ENCODE measurements at regions not wholly inside any gene's neighbourhood (a gene's known extent, or its start where the extent isn't known, plus 50 kb on each side); places are given as distances from the start of the nearest gene placed in this dataset.

GRCh38 chr15:95609096-95609495 is 721.4 kb upstream of the NR2F2 start:
- H3K9ac ChIP-seq (ENCODE audit: low read length), result no peak overlapping the region
- no peak overlapping the region for H2AFZ ChIP-seq (ENCODE audit: low read length)

GRCh38 chr15:95610945-95611344 is 719.6 kb upstream of the NR2F2 start:
- Histone ChIP-seq H4K20me1 (ENCODE audit: insufficient read depth, low read length) (no peaks in the 10 kb centered on the region), H3K4me1 (ENCODE audit: insufficient read depth, low read length, severe bottlenecking) (no peaks in the 10 kb centered on the region), H3K9ac (ENCODE audit: low read length) (no peak overlapping the region)

More at GRCh38 chr15:95609096-95609495, 721.4 kb upstream of the NR2F2 start:
- H3K9me2 ChIP-seq (ENCODE audit: low read depth, low read length), result no peaks in the 10 kb centered on the region
- no peak overlapping the region for H3K4me3 ChIP-seq (ENCODE audit: low read depth, low read length, poor library complexity, severe bottlenecking)
- no peak overlapping the region for H3K27ac ChIP-seq (ENCODE audit: low read depth, low read length, poor library complexity, severe bottlenecking)
- no peaks in the 10 kb centered on the region for H3K9me3 ChIP-seq (ENCODE audit: low read length)
- no peaks in the 10 kb centered on the region for H3F3A ChIP-seq (ENCODE audit: insufficient read depth, low read length)
- no peaks in the 10 kb centered on the region for H3K4me1 ChIP-seq (ENCODE audit: insufficient read depth, low read length, severe bottlenecking)
- no peaks in the 10 kb centered on the region for H4K20me1 ChIP-seq (ENCODE audit: insufficient read depth, low read length)
- no peak overlapping the region for H3K4me2 ChIP-seq (ENCODE audit: low read length)
- TF ChIP-seq CTCF (IDR thresholded peaks at IDR 0.05; ENCODE audit: low read length) (no peak), EZH2 (IDR thresholded peaks at IDR 0.05; ENCODE audit: borderline replicate concordance, low read length) (no peak)
- no peaks in the 10 kb centered on the region for H3K36me3 ChIP-seq (ENCODE audit: insufficient read depth, low read length)
- no peaks in the 10 kb centered on the region for H3K27me3 ChIP-seq (ENCODE audit: insufficient read depth, low read length)
- no peaks in the 10 kb centered on the region for H3K79me2 ChIP-seq (ENCODE audit: insufficient read depth, low read length)

GRCh38 chr15:95615436-95615835 is 715.1 kb upstream of the NR2F2 start:
- Histone ChIP-seq H3K9me2 (ENCODE audit: low read depth, low read length) (no peaks in the 10 kb centered on the region), H2AFZ (ENCODE audit: low read length) (no peak overlapping the region), H3K27ac (ENCODE audit: low read depth, low read length, poor library complexity, severe bottlenecking) (no peak overlapping the region), H3K27me3 (ENCODE audit: insufficient read depth, low read length) (no peaks in the 10 kb centered on the region), H3K79me2 (ENCODE audit: insufficient read depth, low read length) (no peaks in the 10 kb centered on the region), H3K9me3 (ENCODE audit: low read length) (no peaks in the 10 kb centered on the region), H3K4me3 (ENCODE audit: low read depth, low read length, poor library complexity, severe bottlenecking) (no peak overlapping the region), H3K4me1 (ENCODE audit: insufficient read depth, low read length, severe bottlenecking) (no peaks in the 10 kb centered on the region), H3K9ac (ENCODE audit: low read length) (no peak overlapping the region), H3K4me2 (ENCODE audit: low read length) (no peak overlapping the region), H3K36me3 (ENCODE audit: insufficient read depth, low read length) (no peaks in the 10 kb centered on the region), H4K20me1 (ENCODE audit: insufficient read depth, low read length) (no peaks in the 10 kb centered on the region), H3F3A (ENCODE audit: insufficient read depth, low read length) (no peaks in the 10 kb centered on the region)
- TF ChIP-seq EZH2 (IDR thresholded peaks at IDR 0.05; ENCODE audit: borderline replicate concordance, low read length) (no peak), CTCF (IDR thresholded peaks at IDR 0.05; ENCODE audit: low read length) (no peak)

More at GRCh38 chr15:95610945-95611344, 719.6 kb upstream of the NR2F2 start:
- Histone ChIP-seq H3K9me2 (ENCODE audit: low read depth, low read length) (no peaks in the 10 kb centered on the region), H3K4me3 (ENCODE audit: low read depth, low read length, poor library complexity, severe bottlenecking) (no peak overlapping the region), H3K79me2 (ENCODE audit: insufficient read depth, low read length) (no peaks in the 10 kb centered on the region), H3K27me3 (ENCODE audit: insufficient read depth, low read length) (no peaks in the 10 kb centered on the region), H3K9me3 (ENCODE audit: low read length) (no peaks in the 10 kb centered on the region), H3K36me3 (ENCODE audit: insufficient read depth, low read length) (no peaks in the 10 kb centered on the region), H3K4me2 (ENCODE audit: low read length) (no peak overlapping the region), H3F3A (ENCODE audit: insufficient read depth, low read length) (no peaks in the 10 kb centered on the region), H3K27ac (ENCODE audit: low read depth, low read length, poor library complexity, severe bottlenecking) (no peak overlapping the region), H2AFZ (ENCODE audit: low read length) (no peak overlapping the region)
- TF ChIP-seq EZH2 (IDR thresholded peaks at IDR 0.05; ENCODE audit: borderline replicate concordance, low read length) (no peak), CTCF (IDR thresholded peaks at IDR 0.05; ENCODE audit: low read length) (no peak)
